K562 (cell line): ENCODE measurements at regions not wholly inside any gene's neighbourhood (a gene's known extent, or its start where the extent isn't known, plus 50 kb on each side); places are given as distances from the start of the nearest gene placed in this dataset.

Experiments used
- ATAC-seq: fragments of 200-7000 bp; cut with Tn5 transposase; 3 replicates; pipeline ENCODE4 v1.9.1; 2020; ENCODE audit warnings: moderate library complexity
- BruUV-seq: library from RNA; stranded (reverse); fragments of 400-500 nt; replicated peaks from 2 replicates; lab custom pipeline; 2021; lab: Mats Ljungman, UMichigan
- CTCF ChIA-PET: fragments of 300-600 bp; formaldehyde crosslinking; extraction: SDS; loops from one replicate; lab custom pipeline; 2021; ENCODE audit warnings: low intra/inter-chr PET ratio; lab: Yijun Ruan, JAX
- POLR2A ChIA-PET: fragments of 300-600, 350-650 bp; sonication (Branson Sonifier 250); formaldehyde crosslinking; extraction: SDS; loops from one replicate; lab custom pipeline; 2021; ENCODE audit warnings: antibody characterized with exemption, inconsistent platforms; lab: Yijun Ruan, JAX
- DNase-seq, 4 experiments: peaks; one replicate each; pipeline versions ENCODE4 v3.0.0 to v3.0.0-alpha.2; 2011 to 2018; ENCODE audit warnings: low spot score in 3 of 4, mixed read lengths in 3 of 4; ENCODE audit errors: extremely low read depth in 1 of 4
- FAIRE-seq: peaks from 2 replicates; lab custom pipeline; 2011; peaks lifted over from hg19 to GRCh38; lab: Jason Lieb, UNC
- H2AFZ ChIP-seq: 2 replicates; pipeline ENCODE4 v1.6.0; 2011; ENCODE audit warnings: low read depth, low read length, control low read depth, inconsistent platforms
- H3K27ac ChIP-seq: fragments of 200-600 bp; 3 replicates; pipeline ENCODE4 v1.8.0; 2011; ENCODE audit warnings: low read depth, mild to moderate bottlenecking, control low read depth, inconsistent platforms, low read length, moderate library complexity, mixed read lengths; ENCODE audit errors: extremely low read depth
- H3K27me3 ChIP-seq, 2 experiments: fragments of 300-600 bp in 1 of 2; 2 replicates in 1 of 2; 3 replicates in 1 of 2; pipeline versions ENCODE4 v1.6.0 to v1.8.0; 2011; ENCODE audit warnings: inconsistent platforms in 2 of 2, low read length in 2 of 2, mild to moderate bottlenecking in 1 of 2, mixed read lengths in 1 of 2, moderate library complexity in 1 of 2; ENCODE audit not compliant: control insufficient read depth in 2 of 2, insufficient read depth in 2 of 2
- H3K36me3 ChIP-seq: fragments of 300-600 bp; 3 replicates; pipeline ENCODE4 v1.8.0; 2011; ENCODE audit warnings: mild to moderate bottlenecking, low read length, inconsistent platforms; ENCODE audit not compliant: control insufficient read depth, insufficient read depth
- H3K4me1 ChIP-seq, 2 experiments: fragments of 200-600 bp in 1 of 2; replicated peaks in 1 of 2; 2 replicates in 1 of 2; 3 replicates in 1 of 2; pipeline versions ENCODE4 v1.5.1 to v1.8.0; 2011; ENCODE audit warnings: inconsistent platforms in 2 of 2, low read length in 2 of 2, mild to moderate bottlenecking in 1 of 2, mixed read lengths in 1 of 2, moderate library complexity in 1 of 2; ENCODE audit not compliant: control insufficient read depth in 2 of 2, insufficient read depth in 2 of 2
- H3K4me2 ChIP-seq: 2 replicates; pipeline ENCODE4 v1.6.1; 2011; ENCODE audit warnings: low read length, control low read depth, inconsistent platforms, mixed read lengths; ENCODE audit not compliant: insufficient read depth
- H3K4me3 ChIP-seq: fragments of 200-600 bp; sonication (generic), shearing (Covaris generic); 2 replicates; pipeline ENCODE4 v1.5.1; 2016; ENCODE audit warnings: control low read depth, inconsistent platforms
- H3K79me2 ChIP-seq: fragments of 200-600 bp; 3 replicates; pipeline ENCODE4 v1.8.0; 2011; ENCODE audit warnings: low read length, inconsistent platforms; ENCODE audit not compliant: control insufficient read depth, insufficient read depth
- H3K9ac ChIP-seq, 2 experiments: 2 replicates each; pipeline versions ENCODE4 v1.6.0 to v1.6.1; 2011; ENCODE audit warnings: low read depth in 2 of 2, low read length in 2 of 2, control low read depth in 1 of 2, inconsistent platforms in 1 of 2, mild to moderate bottlenecking in 1 of 2, mixed read lengths in 1 of 2; ENCODE audit not compliant: insufficient read depth in 1 of 2
- H3K9me1 ChIP-seq: one replicate; pipeline ENCODE4 v1.6.0; 2011; ENCODE audit warnings: inconsistent platforms, mild to moderate bottlenecking, low read length, moderate library complexity; ENCODE audit not compliant: control insufficient read depth, insufficient read depth
- H3K9me3 ChIP-seq: replicated peaks from 2 replicates; pipeline ENCODE4 v1.5.1; 2011; ENCODE audit warnings: low read depth, low read length, inconsistent platforms; ENCODE audit not compliant: control insufficient read depth, insufficient read depth
- H4K20me1 ChIP-seq: replicated peaks from 2 replicates; pipeline ENCODE4 v1.6.1; 2011; ENCODE audit warnings: low read length, inconsistent platforms, mixed read lengths; ENCODE audit not compliant: control insufficient read depth, insufficient read depth
- ARID1B ChIP-seq: fragments of 450-650 bp; IDR thresholded peaks from 2 replicates; pipeline ENCODE4 v1.6.1; 2016; ENCODE audit warnings: antibody characterized with exemption, mild to moderate bottlenecking, inconsistent platforms
- MED1 ChIP-seq: sonication (generic); formaldehyde crosslinking; IDR thresholded peaks from 2 replicates; pipeline ENCODE4 v1.8.1; 2023; ENCODE audit warnings: missing genetic modification reagents, borderline replicate concordance
- RBM22 ChIP-seq: fragments of 200-400 bp; formaldehyde crosslinking; IDR thresholded peaks from 2 replicates; pipeline ENCODE4 v1.6.1; 2018; ENCODE audit warnings: low read length, low read depth; ENCODE audit not compliant: poor library complexity, severe bottlenecking
- SAFB ChIP-seq: fragments of 200-400 bp; formaldehyde crosslinking; IDR thresholded peaks from 2 replicates; pipeline ENCODE4 v1.6.1; 2017; ENCODE audit warnings: low read depth, low read length, borderline replicate concordance
- TARDBP ChIP-seq: fragments of 450-650 bp; IDR thresholded peaks from 2 replicates; pipeline ENCODE4 v1.6.1; 2016
- TCF3 ChIP-seq: sonication (generic); formaldehyde crosslinking; IDR thresholded peaks from 2 replicates; pipeline ENCODE4 v1.4.0; 2020; ENCODE audit warnings: mild to moderate bottlenecking, missing genetic modification reagents
- TEAD4 ChIP-seq, 2 experiments: sonication (generic) in 1 of 2; formaldehyde crosslinking in 1 of 2; IDR thresholded peaks; 2 replicates each; pipeline versions ENCODE4 v1.6.1 to v1.8.0; 2012 to 2022; ENCODE audit warnings: borderline replicate concordance in 1 of 2, inconsistent platforms in 1 of 2, low read length in 1 of 2, mild to moderate bottlenecking in 1 of 2, missing genetic modification reagents in 1 of 2
- ZNF57 ChIP-seq: fragments of 450-650 bp; formaldehyde crosslinking; IDR thresholded peaks from 2 replicates; pipeline ENCODE4 v1.4.0; 2020; ENCODE audit warnings: mild to moderate bottlenecking, moderate library complexity
- in situ Hi-C: fragments of 300-500 bp; cut with MboI; formaldehyde crosslinking; loops from 4 replicates; pipeline ENCODE4 v1.15.0; 2018; ENCODE audit warnings: inconsistent platforms, mixed read lengths
- intact Hi-C: fragments of 100-400 bp; cut with micrococcal nuclease; formaldehyde crosslinking; loops from 2 replicates; pipeline ENCODE4 v1.14.2; 2022
- TF ChIP-seq, protein P1 (sequence below): fragments of 200-600 bp; sonication (generic); IDR thresholded peaks from one replicate; pipeline ENCODE4 v1.6.1; 2012; ENCODE audit warnings: mild to moderate bottlenecking, low read depth, low read length, inconsistent platforms
- TF ChIP-seq, protein P2 (sequence below): fragments of 250-450 bp; sonication (Bioruptor Pico); IDR thresholded peaks from 2 replicates; pipeline ENCODE4 v1.8.0; 2021; ENCODE audit warnings: moderate library complexity, mild to moderate bottlenecking, inconsistent platforms

DNA sequence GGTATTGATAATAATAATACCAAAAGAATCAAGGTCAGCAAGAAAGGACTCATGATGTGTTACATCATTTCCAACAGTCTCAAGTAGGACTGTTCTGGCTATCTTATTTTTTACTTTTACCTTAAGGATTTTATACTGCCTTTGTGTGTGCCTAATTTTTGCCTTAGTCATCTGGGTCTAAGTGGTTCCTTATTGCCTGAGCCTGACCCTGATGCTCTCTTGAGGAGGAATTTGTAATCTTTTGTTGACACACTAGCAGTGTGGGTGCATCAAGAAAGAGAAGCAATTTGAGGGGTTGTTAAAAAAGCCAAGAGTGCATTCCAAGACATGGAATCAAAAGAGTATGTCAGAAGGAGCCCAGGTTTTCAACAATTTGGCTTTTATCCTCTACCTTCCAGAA is 59.3 kb downstream of the TMEM100 start:
- H3K4me3 ChIP-seq, result no peak overlapping the region
- FAIRE-seq, result peak; percentile 54
- H3K27me3 ChIP-seq, result no peaks in the 10 kb centered on the region
- no peaks in the 10 kb centered on the region for H3K9me1 ChIP-seq
- H3K27ac ChIP-seq, result no peak overlapping the region
- peak in 1 of 4 experiments; percentile 10 for DNase-seq
- H3K9me3 ChIP-seq, result no peaks in the 10 kb centered on the region
- peaks cover 0 to 33% of the 10 kb centered on the region in 2 experiments; a peak in 3 of 5 replicates for H3K4me1 ChIP-seq
- ChIA-PET POLR2A (no interaction called here), CTCF (no interaction called here)
- no peaks in the 10 kb centered on the region for H3K79me2 ChIP-seq
- no peaks in the 10 kb centered on the region for H4K20me1 ChIP-seq
- no peak overlapping the region for H3K9ac ChIP-seq
- no peak overlapping the region for H2AFZ ChIP-seq
- intact Hi-C loops, result no loop called here
- in situ Hi-C loops, result no loop called here
- no TSS peak for BruUV-seq
- ATAC-seq, result peak; percentile 30; the same call in 1 of the 3 replicates
- H3K4me2 ChIP-seq, result peak overlapping the region; percentile 43; the same call in 1 of the 2 replicates
- no peaks in the 10 kb centered on the region for H3K36me3 ChIP-seq
- TF ChIP-seq, protein P1, sequence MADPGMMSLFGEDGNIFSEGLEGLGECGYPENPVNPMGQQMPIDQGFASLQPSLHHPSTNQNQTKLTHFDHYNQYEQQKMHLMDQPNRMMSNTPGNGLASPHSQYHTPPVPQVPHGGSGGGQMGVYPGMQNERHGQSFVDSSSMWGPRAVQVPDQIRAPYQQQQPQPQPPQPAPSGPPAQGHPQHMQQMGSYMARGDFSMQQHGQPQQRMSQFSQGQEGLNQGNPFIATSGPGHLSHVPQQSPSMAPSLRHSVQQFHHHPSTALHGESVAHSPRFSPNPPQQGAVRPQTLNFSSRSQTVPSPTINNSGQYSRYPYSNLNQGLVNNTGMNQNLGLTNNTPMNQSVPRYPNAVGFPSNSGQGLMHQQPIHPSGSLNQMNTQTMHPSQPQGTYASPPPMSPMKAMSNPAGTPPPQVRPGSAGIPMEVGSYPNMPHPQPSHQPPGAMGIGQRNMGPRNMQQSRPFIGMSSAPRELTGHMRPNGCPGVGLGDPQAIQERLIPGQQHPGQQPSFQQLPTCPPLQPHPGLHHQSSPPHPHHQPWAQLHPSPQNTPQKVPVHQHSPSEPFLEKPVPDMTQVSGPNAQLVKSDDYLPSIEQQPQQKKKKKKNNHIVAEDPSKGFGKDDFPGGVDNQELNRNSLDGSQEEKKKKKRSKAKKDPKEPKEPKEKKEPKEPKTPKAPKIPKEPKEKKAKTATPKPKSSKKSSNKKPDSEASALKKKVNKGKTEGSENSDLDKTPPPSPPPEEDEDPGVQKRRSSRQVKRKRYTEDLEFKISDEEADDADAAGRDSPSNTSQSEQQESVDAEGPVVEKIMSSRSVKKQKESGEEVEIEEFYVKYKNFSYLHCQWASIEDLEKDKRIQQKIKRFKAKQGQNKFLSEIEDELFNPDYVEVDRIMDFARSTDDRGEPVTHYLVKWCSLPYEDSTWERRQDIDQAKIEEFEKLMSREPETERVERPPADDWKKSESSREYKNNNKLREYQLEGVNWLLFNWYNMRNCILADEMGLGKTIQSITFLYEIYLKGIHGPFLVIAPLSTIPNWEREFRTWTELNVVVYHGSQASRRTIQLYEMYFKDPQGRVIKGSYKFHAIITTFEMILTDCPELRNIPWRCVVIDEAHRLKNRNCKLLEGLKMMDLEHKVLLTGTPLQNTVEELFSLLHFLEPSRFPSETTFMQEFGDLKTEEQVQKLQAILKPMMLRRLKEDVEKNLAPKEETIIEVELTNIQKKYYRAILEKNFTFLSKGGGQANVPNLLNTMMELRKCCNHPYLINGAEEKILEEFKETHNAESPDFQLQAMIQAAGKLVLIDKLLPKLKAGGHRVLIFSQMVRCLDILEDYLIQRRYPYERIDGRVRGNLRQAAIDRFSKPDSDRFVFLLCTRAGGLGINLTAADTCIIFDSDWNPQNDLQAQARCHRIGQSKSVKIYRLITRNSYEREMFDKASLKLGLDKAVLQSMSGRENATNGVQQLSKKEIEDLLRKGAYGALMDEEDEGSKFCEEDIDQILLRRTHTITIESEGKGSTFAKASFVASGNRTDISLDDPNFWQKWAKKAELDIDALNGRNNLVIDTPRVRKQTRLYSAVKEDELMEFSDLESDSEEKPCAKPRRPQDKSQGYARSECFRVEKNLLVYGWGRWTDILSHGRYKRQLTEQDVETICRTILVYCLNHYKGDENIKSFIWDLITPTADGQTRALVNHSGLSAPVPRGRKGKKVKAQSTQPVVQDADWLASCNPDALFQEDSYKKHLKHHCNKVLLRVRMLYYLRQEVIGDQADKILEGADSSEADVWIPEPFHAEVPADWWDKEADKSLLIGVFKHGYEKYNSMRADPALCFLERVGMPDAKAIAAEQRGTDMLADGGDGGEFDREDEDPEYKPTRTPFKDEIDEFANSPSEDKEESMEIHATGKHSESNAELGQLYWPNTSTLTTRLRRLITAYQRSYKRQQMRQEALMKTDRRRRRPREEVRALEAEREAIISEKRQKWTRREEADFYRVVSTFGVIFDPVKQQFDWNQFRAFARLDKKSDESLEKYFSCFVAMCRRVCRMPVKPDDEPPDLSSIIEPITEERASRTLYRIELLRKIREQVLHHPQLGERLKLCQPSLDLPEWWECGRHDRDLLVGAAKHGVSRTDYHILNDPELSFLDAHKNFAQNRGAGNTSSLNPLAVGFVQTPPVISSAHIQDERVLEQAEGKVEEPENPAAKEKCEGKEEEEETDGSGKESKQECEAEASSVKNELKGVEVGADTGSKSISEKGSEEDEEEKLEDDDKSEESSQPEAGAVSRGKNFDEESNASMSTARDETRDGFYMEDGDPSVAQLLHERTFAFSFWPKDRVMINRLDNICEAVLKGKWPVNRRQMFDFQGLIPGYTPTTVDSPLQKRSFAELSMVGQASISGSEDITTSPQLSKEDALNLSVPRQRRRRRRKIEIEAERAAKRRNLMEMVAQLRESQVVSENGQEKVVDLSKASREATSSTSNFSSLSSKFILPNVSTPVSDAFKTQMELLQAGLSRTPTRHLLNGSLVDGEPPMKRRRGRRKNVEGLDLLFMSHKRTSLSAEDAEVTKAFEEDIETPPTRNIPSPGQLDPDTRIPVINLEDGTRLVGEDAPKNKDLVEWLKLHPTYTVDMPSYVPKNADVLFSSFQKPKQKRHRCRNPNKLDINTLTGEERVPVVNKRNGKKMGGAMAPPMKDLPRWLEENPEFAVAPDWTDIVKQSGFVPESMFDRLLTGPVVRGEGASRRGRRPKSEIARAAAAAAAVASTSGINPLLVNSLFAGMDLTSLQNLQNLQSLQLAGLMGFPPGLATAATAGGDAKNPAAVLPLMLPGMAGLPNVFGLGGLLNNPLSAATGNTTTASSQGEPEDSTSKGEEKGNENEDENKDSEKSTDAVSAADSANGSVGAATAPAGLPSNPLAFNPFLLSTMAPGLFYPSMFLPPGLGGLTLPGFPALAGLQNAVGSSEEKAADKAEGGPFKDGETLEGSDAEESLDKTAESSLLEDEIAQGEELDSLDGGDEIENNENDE, result no peak
- TF ChIP-seq, protein P2, sequence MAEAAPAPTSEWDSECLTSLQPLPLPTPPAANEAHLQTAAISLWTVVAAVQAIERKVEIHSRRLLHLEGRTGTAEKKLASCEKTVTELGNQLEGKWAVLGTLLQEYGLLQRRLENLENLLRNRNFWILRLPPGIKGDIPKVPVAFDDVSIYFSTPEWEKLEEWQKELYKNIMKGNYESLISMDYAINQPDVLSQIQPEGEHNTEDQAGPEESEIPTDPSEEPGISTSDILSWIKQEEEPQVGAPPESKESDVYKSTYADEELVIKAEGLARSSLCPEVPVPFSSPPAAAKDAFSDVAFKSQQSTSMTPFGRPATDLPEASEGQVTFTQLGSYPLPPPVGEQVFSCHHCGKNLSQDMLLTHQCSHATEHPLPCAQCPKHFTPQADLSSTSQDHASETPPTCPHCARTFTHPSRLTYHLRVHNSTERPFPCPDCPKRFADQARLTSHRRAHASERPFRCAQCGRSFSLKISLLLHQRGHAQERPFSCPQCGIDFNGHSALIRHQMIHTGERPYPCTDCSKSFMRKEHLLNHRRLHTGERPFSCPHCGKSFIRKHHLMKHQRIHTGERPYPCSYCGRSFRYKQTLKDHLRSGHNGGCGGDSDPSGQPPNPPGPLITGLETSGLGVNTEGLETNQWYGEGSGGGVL (CRISPR knock-in tag), result no peak
- no peak for TF ChIP-seq SAFB
- peak; percentile 22; the same call in 1 of the 2 replicates for TF ChIP-seq ARID1B
- TF ChIP-seq TARDBP, result no peak
- no peak for TF ChIP-seq MED1 (CRISPR knock-in tag)
- no peak for TF ChIP-seq ZNF57
- TF ChIP-seq TEAD4 (IDR thresholded peaks at IDR 0.05; ENCODE audit: low read length), result peak; percentile 37; the same call in 1 of the 2 replicates
- TF ChIP-seq TEAD4 (CRISPR knock-in tag; IDR thresholded peaks at IDR 0.05; ENCODE audit: borderline replicate concordance), result no peak
- TF ChIP-seq TCF3, result peak; percentile 60
- no peak for TF ChIP-seq RBM22
